ENCODE measurements at regions not wholly inside any gene's neighbourhood (a gene's known extent, or its start where the extent isn't known, plus 50 kb on each side); places are given as distances from the start of the nearest gene placed in this dataset.

- TF ChIP-seq CTCF (IDR thresholded peaks at IDR 0.05) = peak; percentile 71
- TF ChIP-seq EZH2 (IDR thresholded peaks at IDR 0.05) = no peak
- TF ChIP-seq EZH2phosphoT487 (IDR thresholded peaks at IDR 0.05) = no peak
These were observed 138.9 kb upstream of the NABP1 start for GRCh38 chr2:191539068-191539467.

All from neural progenitor cell (in vitro differentiated cells).